ENCODE measurements at regions not wholly inside any gene's neighbourhood (a gene's known extent, or its start where the extent isn't known, plus 50 kb on each side); places are given as distances from the start of the nearest gene placed in this dataset.

DNA sequence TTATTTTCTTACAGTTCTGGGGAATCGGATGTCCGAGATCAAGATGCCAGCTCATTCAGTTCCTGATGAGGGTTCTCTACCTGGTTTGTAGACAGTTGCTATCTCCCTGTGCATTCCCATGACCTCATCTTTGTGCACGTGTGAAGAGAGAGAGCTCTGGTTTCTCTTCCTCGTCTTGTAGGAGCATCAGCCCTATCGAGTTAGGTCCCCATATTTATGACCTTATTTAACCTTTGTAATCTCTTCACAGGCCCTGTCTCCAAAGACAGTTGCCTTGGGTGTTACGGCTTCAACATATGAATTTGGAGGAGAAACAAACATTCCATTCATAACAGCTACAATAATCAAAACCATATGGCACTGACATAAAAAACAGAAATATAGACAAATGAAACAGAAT, 455.3 kb downstream of the HACE1 start:
- no peak for TF ChIP-seq BHLHE40 (IDR thresholded peaks at IDR 0.05; ENCODE audit: borderline replicate concordance)
- TF ChIP-seq FOXK2 (IDR thresholded peaks at IDR 0.05) = no peak
- no peak for TF ChIP-seq FOXA1 (IDR thresholded peaks at IDR 0.05)
- TF ChIP-seq NFRKB (IDR thresholded peaks at IDR 0.05) = no peak
- TF ChIP-seq, protein P1, sequence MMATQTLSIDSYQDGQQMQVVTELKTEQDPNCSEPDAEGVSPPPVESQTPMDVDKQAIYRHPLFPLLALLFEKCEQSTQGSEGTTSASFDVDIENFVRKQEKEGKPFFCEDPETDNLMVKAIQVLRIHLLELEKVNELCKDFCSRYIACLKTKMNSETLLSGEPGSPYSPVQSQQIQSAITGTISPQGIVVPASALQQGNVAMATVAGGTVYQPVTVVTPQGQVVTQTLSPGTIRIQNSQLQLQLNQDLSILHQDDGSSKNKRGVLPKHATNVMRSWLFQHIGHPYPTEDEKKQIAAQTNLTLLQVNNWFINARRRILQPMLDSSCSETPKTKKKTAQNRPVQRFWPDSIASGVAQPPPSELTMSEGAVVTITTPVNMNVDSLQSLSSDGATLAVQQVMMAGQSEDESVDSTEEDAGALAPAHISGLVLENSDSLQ (IDR thresholded peaks at IDR 0.05) = no peak
- no peak for TF ChIP-seq SP1 (IDR thresholded peaks at IDR 0.05)
- no peak for TF ChIP-seq ELF4 (IDR thresholded peaks at IDR 0.05)
- TF ChIP-seq HDGF (IDR thresholded peaks at IDR 0.05; ENCODE audit: borderline replicate concordance) = no peak
- TF ChIP-seq SUZ12 (IDR thresholded peaks at IDR 0.05) = no peak
- TF ChIP-seq TARDBP (IDR thresholded peaks at IDR 0.05) = no peak
- no peak for TF ChIP-seq LEF1 (IDR thresholded peaks at IDR 0.05; ENCODE audit: borderline replicate concordance)
- TF ChIP-seq FOXM1 (IDR thresholded peaks at IDR 0.05; ENCODE audit: borderline replicate concordance) = no peak
- TF ChIP-seq L3MBTL2 (conservative IDR thresholded peaks at IDR 0.05) = no peak
- TF ChIP-seq CTBP1 (IDR thresholded peaks at IDR 0.05; ENCODE audit: borderline replicate concordance) = no peak
